LNCaP clone FGC (cell line): ENCODE measurements at regions not wholly inside any gene's neighbourhood (a gene's known extent, or its start where the extent isn't known, plus 50 kb on each side); places are given as distances from the start of the nearest gene placed in this dataset.

Source experiments
- DNase-seq: peaks from one replicate; pipeline ENCODE4 v3.0.0-alpha.2; 2011; ENCODE audit warnings: low read depth
- H3K4me3 ChIP-seq: 2 replicates; pipeline ENCODE4 v1.5.1; 2011; ENCODE audit warnings: mild to moderate bottlenecking, low read depth, low read length, control low read depth
- CTCF ChIP-seq: IDR thresholded peaks from 2 replicates; pipeline ENCODE4 v1.5.1; 2012; ENCODE audit warnings: mild to moderate bottlenecking; ENCODE audit not compliant: control insufficient read depth, insufficient read depth; ENCODE audit errors: extremely low read depth

GRCh38 chr3:88957711-88958439 is 149.5 kb upstream of the EPHA3 start:
- no peak for DNase-seq
- H3K4me3 ChIP-seq, result no peak overlapping the region
- TF ChIP-seq CTCF, result no peak

GRCh38 chr3:88960019-88960418 is 147.4 kb upstream of the EPHA3 start:
- DNase-seq, result peak; percentile 34
- TF ChIP-seq CTCF, result no peak
- H3K4me3 ChIP-seq, result no peak overlapping the region

- TF ChIP-seq CTCF, result no peak
- no peak overlapping the region for H3K4me3 ChIP-seq
- DNase-seq, result no peak
Measured at GRCh38 chr3:88963003-88963402, 144.4 kb upstream of the EPHA3 start.

GRCh38 chr3:88979760-88980159 is 127.7 kb upstream of the EPHA3 start:
- no peak overlapping the region for H3K4me3 ChIP-seq
- DNase-seq, result no peak
- TF ChIP-seq CTCF, result no peak

GRCh38 chr3:88983458-88983857 is 124.0 kb upstream of the EPHA3 start:
- DNase-seq, result no peak
- no peak for TF ChIP-seq CTCF
- no peak overlapping the region for H3K4me3 ChIP-seq

GRCh38 chr3:88984256-88984655 is 123.2 kb upstream of the EPHA3 start:
- no peak for TF ChIP-seq CTCF
- DNase-seq, result no peak
- H3K4me3 ChIP-seq, result no peak overlapping the region

- DNase-seq, result no peak
- no peak overlapping the region for H3K4me3 ChIP-seq
- TF ChIP-seq CTCF, result no peak
Measured at GRCh38 chr3:88984832-88985231, 122.6 kb upstream of the EPHA3 start.
